Fibroblast of pulmonary artery (primary cell): ENCODE measurements at regions not wholly inside any gene's neighbourhood (a gene's known extent, or its start where the extent isn't known, plus 50 kb on each side); places are given as distances from the start of the nearest gene placed in this dataset.

Experiments used
- DNase-seq: peaks from one replicate; pipeline ENCODE4 v3.0.0-alpha.2; 2010; ENCODE audit warnings: low read depth
- H3K4me3 ChIP-seq: replicated peaks from 2 replicates; pipeline ENCODE4 v1.5.1; 2011; ENCODE audit warnings: low read depth, mild to moderate bottlenecking, control low read depth, low read length, moderate library complexity
- CTCF ChIP-seq: IDR thresholded peaks from 2 replicates; pipeline ENCODE4 v1.5.1; 2011; ENCODE audit warnings: mild to moderate bottlenecking, control low read depth, low read length, inconsistent platforms; ENCODE audit errors: missing control alignments

- DNase-seq: no peak
- TF ChIP-seq CTCF: no peak
- no peak overlapping the region for H3K4me3 ChIP-seq
These were observed 102.0 kb downstream of the SOX9 start for GRCh38 chr17:72222661-72223380.

- DNase-seq: no peak
- no peak for TF ChIP-seq CTCF
These were observed 103.1 kb downstream of the SOX9 start for GRCh38 chr17:72223866-72224291.

GRCh38 chr17:72226322-72226721 is 105.5 kb downstream of the SOX9 start:
- H3K4me3 ChIP-seq: no peak overlapping the region
- DNase-seq: no peak
- TF ChIP-seq CTCF: no peak

More at GRCh38 chr17:72223866-72224291, 103.1 kb downstream of the SOX9 start:
- H3K4me3 ChIP-seq: no peak overlapping the region

GRCh38 chr17:72233986-72234385 is 113.2 kb downstream of the SOX9 start:
- H3K4me3 ChIP-seq: no peak overlapping the region
- TF ChIP-seq CTCF: no peak
- DNase-seq: no peak

- no peak overlapping the region for H3K4me3 ChIP-seq
- no peak for TF ChIP-seq CTCF
- DNase-seq: no peak
These were observed 114.2 kb downstream of the SOX9 start for GRCh38 chr17:72234985-72235384.

- DNase-seq: no peak
- no peak overlapping the region for H3K4me3 ChIP-seq
- TF ChIP-seq CTCF: no peak
These were observed 116.3 kb downstream of the SOX9 start for GRCh38 chr17:72236980-72237633.
